GM23248 (cell line): ENCODE measurements at regions not wholly inside any gene's neighbourhood (a gene's known extent, or its start where the extent isn't known, plus 50 kb on each side); places are given as distances from the start of the nearest gene placed in this dataset.
"Not testable (repeated sequence)": the region's sequence is repeated elsewhere in the genome, so short reads cannot be mapped to it uniquely, and the experiment has no call there.

Experiments used
- DNase-seq: peaks from one replicate; pipeline ENCODE4 v3.0.0-alpha.2; 2015
- H2AFZ ChIP-seq: fragments of 200-600 bp; sonication (generic); 2 replicates; pipeline ENCODE4 v1.6.1; 2016; ENCODE audit warnings: antibody characterized with exemption
- H3F3A ChIP-seq: fragments of 200-600 bp; sonication (generic); 2 replicates; pipeline ENCODE4 v1.6.1; 2016; ENCODE audit warnings: mild to moderate bottlenecking, antibody characterized with exemption, mixed run types; ENCODE audit not compliant: insufficient read depth
- H3K27ac ChIP-seq: fragments of 200-600 bp; sonication (generic); 2 replicates; pipeline ENCODE4 v1.5.1; 2016; ENCODE audit warnings: mild to moderate bottlenecking
- H3K27me3 ChIP-seq: fragments of 200-600 bp; sonication (generic); replicated peaks from 2 replicates; pipeline ENCODE4 v1.6.1; 2016; ENCODE audit warnings: mild to moderate bottlenecking; ENCODE audit not compliant: insufficient read depth
- H3K36me3 ChIP-seq: fragments of 200-600 bp; sonication (generic); 2 replicates; pipeline ENCODE4 v1.6.1; 2016; ENCODE audit warnings: low read depth, mild to moderate bottlenecking
- H3K4me1 ChIP-seq: fragments of 200-600 bp; sonication (generic); 2 replicates; pipeline ENCODE4 v1.6.1; 2016; ENCODE audit warnings: mild to moderate bottlenecking; ENCODE audit not compliant: insufficient read depth
- H3K4me2 ChIP-seq: fragments of 200-600 bp; sonication (generic); one replicate; pipeline ENCODE4 v1.6.1; 2016; ENCODE audit warnings: mild to moderate bottlenecking; ENCODE audit not compliant: unreplicated experiment
- H3K4me3 ChIP-seq: fragments of 200-600 bp; sonication (generic); 2 replicates; pipeline ENCODE4 v1.5.1; 2016; ENCODE audit warnings: mild to moderate bottlenecking
- H3K79me2 ChIP-seq: fragments of 200-600 bp; sonication (generic); 2 replicates; pipeline ENCODE4 v1.6.1; 2016; ENCODE audit warnings: mild to moderate bottlenecking; ENCODE audit not compliant: insufficient read depth
- H3K9ac ChIP-seq: fragments of 200-600 bp; sonication (generic); 2 replicates; pipeline ENCODE4 v1.6.1; 2016; ENCODE audit warnings: mild to moderate bottlenecking
- H3K9me2 ChIP-seq: fragments of 200-600 bp; sonication (generic); 2 replicates; pipeline ENCODE4 v1.6.1; 2016; ENCODE audit warnings: mixed run types, mild to moderate bottlenecking, moderate library complexity; ENCODE audit not compliant: insufficient read depth
- H3K9me3 ChIP-seq: fragments of 200-600 bp; sonication (generic); one replicate; pipeline ENCODE4 v1.6.1; 2017; ENCODE audit warnings: low read depth
- H4K20me1 ChIP-seq: fragments of 200-600 bp; sonication (generic); 2 replicates; pipeline ENCODE4 v1.6.0; 2016; ENCODE audit not compliant: insufficient read depth
- EZH2 ChIP-seq: fragments of 200-600 bp; sonication (generic); IDR thresholded peaks from 2 replicates; pipeline ENCODE4 v1.6.1; 2018; ENCODE audit warnings: antibody characterized with exemption, mild to moderate bottlenecking; ENCODE audit not compliant: insufficient read depth, poor library complexity, severe bottlenecking
- EZH2phosphoT487 ChIP-seq: fragments of 200-600 bp; sonication (generic); IDR thresholded peaks from 2 replicates; pipeline ENCODE4 v1.6.1; 2018; ENCODE audit warnings: antibody characterized with exemption, moderate library complexity, mild to moderate bottlenecking, low read depth; ENCODE audit not compliant: insufficient read depth
- WGBS, 2 experiments: methylation state at CpG; one replicate each; pipeline ENCODE4 v1.1.6; 2015 to 2017; ENCODE audit warnings: low lambda C conversion rate in 2 of 2, low coverage in 1 of 2; ENCODE audit errors: missing lambda C conversion rate in 2 of 2; 5-methylcytosine and 5-hydroxymethylcytosine counted together
- in situ Hi-C: fragments of 300-500 bp; cut with MboI; formaldehyde crosslinking; loops from 2 replicates; pipeline ENCODE4 v1.15.0; 2020

DNA sequence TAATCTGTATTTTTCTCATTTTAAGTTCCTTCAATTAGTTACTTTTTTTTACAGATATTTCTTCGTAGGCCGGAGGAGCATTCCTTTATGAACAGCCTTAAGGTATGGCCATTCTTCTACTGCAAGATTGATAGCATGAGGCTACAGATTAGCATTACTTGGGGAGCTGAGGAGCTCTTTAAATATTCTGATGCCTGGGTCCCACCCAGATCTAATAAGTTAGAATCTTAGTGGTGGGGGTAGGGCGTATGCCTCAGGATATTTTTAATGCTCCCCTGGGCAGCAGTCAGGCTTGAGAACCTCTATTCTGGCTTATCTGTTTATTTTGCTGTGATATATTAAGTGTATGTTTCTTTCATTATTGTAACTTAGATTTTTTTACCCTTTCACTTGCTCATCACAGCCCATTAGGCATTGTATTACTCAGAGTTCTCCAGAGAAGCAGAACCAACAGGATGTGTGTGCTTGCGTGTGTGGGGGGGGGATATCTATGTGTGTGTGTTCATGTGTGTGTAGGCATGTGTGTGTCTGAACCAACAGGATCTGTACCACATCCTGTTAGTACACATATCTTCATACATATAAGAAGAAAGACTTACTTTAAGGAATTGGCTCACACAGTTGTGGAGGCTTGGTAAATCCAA is 91.8 kb upstream of the MTAP start:
- Histone ChIP-seq H3K9ac (peak overlapping the region; percentile 21; the same call in 1 of the 2 replicates), H3K79me2 (no peaks in the 10 kb centered on the region), H3K4me3 (no peak overlapping the region), H2AFZ (peak overlapping the region; percentile 3; the same call in 1 of the 2 replicates), H3K36me3 (no peaks in the 10 kb centered on the region), H3K4me1 (peaks cover 45% of the 10 kb centered on the region), H3K9me3 (no peaks in the 10 kb centered on the region), H3K27ac (peak overlapping the region; percentile 63), H4K20me1 (no peaks in the 10 kb centered on the region), H3K9me2 (no peaks in the 10 kb centered on the region), H3K4me2 (peak overlapping the region; percentile 17), H3F3A (peaks cover 40% of the 10 kb centered on the region), H3K27me3 (no peaks in the 10 kb centered on the region)
- TF ChIP-seq EZH2 = no peak
- no peak for TF ChIP-seq EZH2phosphoT487
- DNase-seq = peak; percentile 61
- WGBS, 2 experiments = 67% methylated on average over 4 of the region's 4 CpGs
- in situ Hi-C loops = no loop called here

DNA sequence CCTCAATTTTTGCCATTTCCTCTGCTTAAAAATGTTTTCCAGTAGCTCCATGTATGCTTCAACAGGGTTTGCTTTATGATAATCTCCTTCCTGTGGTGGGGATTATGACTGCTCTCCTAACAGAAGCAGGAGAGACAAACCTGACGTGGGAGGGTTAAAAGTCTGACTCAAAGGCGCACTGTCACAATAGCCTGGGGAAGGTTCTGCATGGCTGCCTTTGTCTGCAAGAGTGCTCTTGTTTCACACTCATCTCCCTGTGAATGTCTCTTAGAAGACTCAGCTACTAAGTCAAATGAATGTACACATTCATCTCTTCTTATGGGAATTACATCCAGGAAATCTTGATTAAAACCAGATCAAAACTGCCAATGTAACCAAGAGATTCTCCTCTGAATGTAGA is 90.9 kb upstream of the MTAP start:
- H2AFZ ChIP-seq = peak overlapping the region; percentile 31; the same call in 1 of the 2 replicates
- peak; percentile 83 for DNase-seq
- no peaks in the 10 kb centered on the region for H3K9me3 ChIP-seq
- H3K36me3 ChIP-seq = no peaks in the 10 kb centered on the region
- H4K20me1 ChIP-seq = no peaks in the 10 kb centered on the region
- no peak overlapping the region for H3K4me3 ChIP-seq
- H3K79me2 ChIP-seq = no peaks in the 10 kb centered on the region
- peaks cover 40% of the 10 kb centered on the region for H3F3A ChIP-seq
- H3K4me2 ChIP-seq = peak overlapping the region; percentile 6
- no peaks in the 10 kb centered on the region for H3K9me2 ChIP-seq
- peaks cover 45% of the 10 kb centered on the region for H3K4me1 ChIP-seq
- peak overlapping the region; percentile 63 for H3K27ac ChIP-seq
- WGBS, 2 experiments = 32 to 43% methylated on average over 2 of the region's 2 CpGs
- in situ Hi-C loops = no loop called here
- H3K9ac ChIP-seq = peak overlapping the region; percentile 21; the same call in 1 of the 2 replicates
- TF ChIP-seq EZH2phosphoT487 (no peak), EZH2 (no peak)
- no peaks in the 10 kb centered on the region for H3K27me3 ChIP-seq

GRCh38 chr9:21715408-21715807 is 87.0 kb upstream of the MTAP start:
- Histone ChIP-seq H3K27ac (no peak overlapping the region), H3K79me2 (no peaks in the 10 kb centered on the region), H3K27me3 (no peaks in the 10 kb centered on the region), H3K4me1 (peaks cover 25% of the 10 kb centered on the region), H3K9ac (no peak overlapping the region), H3K36me3 (no peaks in the 10 kb centered on the region), H3K9me2 (no peaks in the 10 kb centered on the region), H4K20me1 (no peaks in the 10 kb centered on the region), H3K9me3 (no peaks in the 10 kb centered on the region), H3F3A (peaks cover 18% of the 10 kb centered on the region), H3K4me2 (no peak overlapping the region), H2AFZ (no peak overlapping the region), H3K4me3 (no peak overlapping the region)
- DNase-seq = no peak
- TF ChIP-seq EZH2phosphoT487 (no peak), EZH2 (no peak)
- in situ Hi-C loops = no loop called here
- WGBS, 2 experiments = 36 to 48% methylated on average over 1 of the region's 1 CpG

DNA sequence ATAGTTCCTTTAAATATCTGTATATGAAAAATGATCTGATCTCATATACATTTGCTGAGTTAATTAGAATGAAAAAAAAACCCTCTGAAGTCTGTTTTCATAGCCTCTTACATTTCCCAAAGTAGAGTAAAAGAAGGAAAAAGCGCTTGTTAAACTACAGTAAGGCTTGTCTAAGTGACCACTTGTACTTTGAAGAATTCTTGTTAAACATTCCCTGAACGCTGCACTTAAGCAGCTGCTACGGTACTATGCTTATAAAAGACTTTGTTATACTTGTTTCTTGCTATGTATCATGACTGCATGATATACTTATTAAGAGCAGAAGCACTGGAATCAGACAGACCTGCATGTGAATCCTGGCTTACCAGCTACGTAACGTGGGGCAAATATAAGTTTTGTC is 81.7 kb upstream of the MTAP start:
- H3K36me3 ChIP-seq = no peaks in the 10 kb centered on the region
- no peaks in the 10 kb centered on the region for H3K9me3 ChIP-seq
- no peaks in the 10 kb centered on the region for H3K27me3 ChIP-seq
- no peak for DNase-seq
- H2AFZ ChIP-seq = no peak overlapping the region
- no peak overlapping the region for H3K27ac ChIP-seq
- no peak overlapping the region for H3K4me2 ChIP-seq
- no peaks in the 10 kb centered on the region for H3K79me2 ChIP-seq
- H3K4me3 ChIP-seq = no peak overlapping the region
- no peaks in the 10 kb centered on the region for H3K4me1 ChIP-seq
- H3K9ac ChIP-seq = no peak overlapping the region
- no peak for TF ChIP-seq EZH2
- TF ChIP-seq EZH2phosphoT487 = no peak
- in situ Hi-C loops = no loop called here
- no peaks in the 10 kb centered on the region for H3K9me2 ChIP-seq
- H4K20me1 ChIP-seq = no peaks in the 10 kb centered on the region
- H3F3A ChIP-seq = no peaks in the 10 kb centered on the region
- WGBS, 2 experiments = 79 to 85% methylated on average over 5 of the region's 5 CpGs

DNA sequence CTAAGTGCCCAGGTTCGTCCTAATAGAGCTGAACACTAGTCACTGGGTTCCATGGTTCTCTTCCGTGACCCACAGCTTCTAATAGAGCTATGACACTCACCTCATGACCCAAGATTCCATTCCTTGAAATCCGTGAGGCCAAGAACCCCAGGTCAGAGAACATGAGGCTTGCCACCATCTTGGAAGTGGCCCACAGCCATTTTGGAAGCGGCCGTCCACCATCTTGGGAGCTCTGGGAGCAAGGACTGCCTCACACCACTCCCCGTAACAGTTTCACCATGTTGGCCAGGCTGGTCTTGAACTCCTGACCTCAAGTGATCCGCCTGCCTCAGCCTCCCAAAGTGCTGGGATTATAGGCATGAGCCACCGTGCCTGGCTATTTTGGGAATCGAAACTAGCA is 75.0 kb upstream of the MTAP start:
- H3K79me2 ChIP-seq, H3K9me3 ChIP-seq, H4K20me1 ChIP-seq, H3K36me3 ChIP-seq, in situ Hi-C loops, H3K9me2 ChIP-seq, H3K27me3 ChIP-seq, H3K9ac ChIP-seq, H2AFZ ChIP-seq, H3K4me3 ChIP-seq, H3K27ac ChIP-seq, DNase-seq, H3K4me2 ChIP-seq: not testable (repeated sequence)
- Histone ChIP-seq H3K4me1 (peaks cover 31% of the 10 kb centered on the region), H3F3A (peaks cover 23% of the 10 kb centered on the region)
- WGBS, 2 experiments = 91% methylated on average over 9 of the region's 9 CpGs
